A549 (cell line): ENCODE measurements at regions not wholly inside any gene's neighbourhood (a gene's known extent, or its start where the extent isn't known, plus 50 kb on each side); places are given as distances from the start of the nearest gene placed in this dataset.

Experiments used
- CHD4 ChIP-seq: fragments of 200-600 bp; sonication (generic); IDR thresholded peaks from 2 replicates; pipeline ENCODE4 v1.6.1; 2016; ENCODE audit warnings: antibody characterized with exemption, mild to moderate bottlenecking, borderline replicate concordance
- CTCF ChIP-seq: fragments of >200 bp; sonication (Bioruptor Twin); formaldehyde crosslinking; IDR thresholded peaks from 3 replicates; pipeline ENCODE4 v1.5.1; 2016
- EP300 ChIP-seq, 2 experiments: fragments of >200 bp; sonication (Bioruptor Twin); formaldehyde crosslinking; IDR thresholded peaks; 2 replicates in 1 of 2; 3 replicates in 1 of 2; pipeline ENCODE4 v1.6.1; 2016 to 2017
- FOSL2 ChIP-seq, 2 experiments: fragments of 450-650 bp in 1 of 2; fragments of >200 bp in 1 of 2; sonication (Bioruptor Twin) in 1 of 2; formaldehyde crosslinking; IDR thresholded peaks; 2 replicates each; pipeline versions ENCODE4 v1.5.0 to v1.6.1; 2016 to 2020; ENCODE audit warnings: mild to moderate bottlenecking in 1 of 2, moderate library complexity in 1 of 2
- POLR2A ChIP-seq: IDR thresholded peaks from 2 replicates; pipeline ENCODE4 v1.6.1; 2012; ENCODE audit warnings: mild to moderate bottlenecking, low read length

DNA sequence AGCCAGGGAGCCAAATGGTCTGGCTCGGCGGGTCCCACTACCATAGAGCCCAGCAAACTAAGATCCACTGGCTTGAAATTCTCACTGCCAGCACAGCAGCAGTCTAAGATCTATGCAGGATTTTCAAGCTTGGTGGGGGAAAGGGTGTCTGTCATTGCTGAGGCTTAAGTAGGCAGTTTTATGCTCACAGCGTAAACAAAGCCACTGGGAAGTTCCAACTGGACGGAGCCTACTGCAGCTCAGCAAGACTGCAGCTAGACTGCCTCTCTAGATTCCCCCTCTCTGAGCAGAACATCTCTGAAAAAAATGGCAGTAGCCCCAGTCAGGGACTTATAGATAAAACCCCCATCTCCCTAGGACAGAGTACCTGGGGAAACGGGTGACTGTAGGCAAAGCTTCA, 277.6 kb upstream of the PHF14 start:
- TF ChIP-seq POLR2A (no peak), CTCF (no peak), EP300 (IDR thresholded peaks at IDR 0.05) (no peak), CHD4 (no peak), FOSL2 (IDR thresholded peaks at IDR 0.05) (no peak), FOSL2 (CRISPR knock-in tag; IDR thresholded peaks at IDR 0.05) (no peak)
